ENCODE measurements at regions not wholly inside any gene's neighbourhood (a gene's known extent, or its start where the extent isn't known, plus 50 kb on each side); places are given as distances from the start of the nearest gene placed in this dataset.

GRCh38 chr2:160876029-160876428 lies 284.2 kb upstream of the TANK start:
- Histone ChIP-seq H3K27ac (ENCODE audit: low read depth in 1 of 2, low read length in 1 of 2) (no peak overlapping the region), H3K27me3 (ENCODE audit: control insufficient read depth in 2 of 2, insufficient read depth in 1 of 2, low read length in 1 of 2) (no peaks in the 10 kb centered on the region), H3K4me3 (ENCODE audit: low read length in 2 of 2) (no peak overlapping the region), H3K4me1 (ENCODE audit: control insufficient read depth in 2 of 2, insufficient read depth in 2 of 2, low read length in 2 of 2) (no peaks in the 10 kb centered on the region), H3K36me3 (ENCODE audit: control insufficient read depth in 2 of 2, insufficient read depth in 2 of 2, low read length in 1 of 2) (no peaks in the 10 kb centered on the region), H3K9me3 (ENCODE audit: control insufficient read depth in 2 of 2, insufficient read depth in 1 of 2, low read length in 1 of 2) (no peaks in the 10 kb centered on the region)
- no peak for DNase-seq (ENCODE audit: low read depth in 6 of 9, low spot score in 9 of 9)
- WGBS: 97% methylated on average over 2 of the region's 2 CpGs

DNA sequence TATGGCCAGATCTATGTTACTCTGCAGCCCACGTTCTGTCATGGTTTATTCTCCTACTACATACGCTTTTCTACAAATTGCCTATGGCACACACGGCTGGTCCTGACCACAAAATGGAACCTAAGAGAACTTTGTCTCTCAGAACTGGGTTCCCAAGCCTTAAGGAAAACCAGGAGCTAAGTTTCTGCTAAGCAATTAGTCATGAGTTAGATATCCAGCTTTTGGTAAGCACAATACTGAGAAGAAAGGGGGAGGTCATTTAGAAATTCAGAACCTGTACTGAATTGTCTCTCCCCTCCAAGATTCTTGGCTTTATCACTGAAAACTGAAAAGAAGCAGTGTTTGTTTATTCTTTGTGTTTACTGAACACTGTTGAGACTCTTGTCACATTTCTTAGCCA lies 283.5 kb upstream of the TANK start:
- H3K4me3 ChIP-seq (ENCODE audit: low read length in 2 of 2): no peak overlapping the region
- H3K27ac ChIP-seq (ENCODE audit: low read depth in 1 of 2, low read length in 1 of 2): no peak overlapping the region
- H3K36me3 ChIP-seq (ENCODE audit: control insufficient read depth in 2 of 2, insufficient read depth in 2 of 2, low read length in 1 of 2): no peaks in the 10 kb centered on the region
- DNase-seq (ENCODE audit: low read depth in 6 of 9, low spot score in 9 of 9): no peak
- WGBS: 96% methylated on average over 3 of the region's 3 CpGs
- H3K27me3 ChIP-seq (ENCODE audit: control insufficient read depth in 2 of 2, insufficient read depth in 1 of 2, low read length in 1 of 2): no peaks in the 10 kb centered on the region
- no peaks in the 10 kb centered on the region for H3K9me3 ChIP-seq (ENCODE audit: control insufficient read depth in 2 of 2, insufficient read depth in 1 of 2, low read length in 1 of 2)
- H3K4me1 ChIP-seq (ENCODE audit: control insufficient read depth in 2 of 2, insufficient read depth in 2 of 2, low read length in 2 of 2): no peaks in the 10 kb centered on the region

DNA sequence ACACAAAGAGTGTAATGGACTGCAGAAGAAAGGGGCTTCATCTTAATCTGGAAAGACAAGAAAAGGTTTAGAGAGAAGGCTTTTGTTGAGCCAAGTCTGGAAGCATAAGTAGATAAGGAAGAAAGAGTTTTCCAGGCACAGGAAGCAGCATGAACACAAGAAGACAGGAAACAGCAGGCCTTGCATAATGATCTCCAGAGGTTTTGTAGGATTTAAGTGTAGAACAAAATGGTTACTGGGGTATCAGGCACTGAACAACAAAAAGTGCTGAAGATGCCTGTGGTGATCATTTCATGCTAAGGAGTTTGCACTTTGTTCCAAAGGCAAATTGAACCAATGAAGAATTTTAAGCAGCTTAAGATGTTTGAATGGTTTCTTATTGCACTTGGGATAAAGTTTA lies 281.6 kb upstream of the TANK start:
- no peaks in the 10 kb centered on the region for H3K27me3 ChIP-seq (ENCODE audit: control insufficient read depth in 2 of 2, insufficient read depth in 1 of 2, low read length in 1 of 2)
- H3K4me1 ChIP-seq (ENCODE audit: control insufficient read depth in 2 of 2, insufficient read depth in 2 of 2, low read length in 2 of 2): no peaks in the 10 kb centered on the region
- H3K27ac ChIP-seq (ENCODE audit: low read depth in 1 of 2, low read length in 1 of 2): no peak overlapping the region
- H3K4me3 ChIP-seq (ENCODE audit: low read length in 2 of 2): no peak overlapping the region
- H3K36me3 ChIP-seq (ENCODE audit: control insufficient read depth in 2 of 2, insufficient read depth in 2 of 2, low read length in 1 of 2): no peaks in the 10 kb centered on the region
- no peak for DNase-seq (ENCODE audit: low read depth in 6 of 9, low spot score in 9 of 9)
- no peaks in the 10 kb centered on the region for H3K9me3 ChIP-seq (ENCODE audit: control insufficient read depth in 2 of 2, insufficient read depth in 1 of 2, low read length in 1 of 2)

DNA sequence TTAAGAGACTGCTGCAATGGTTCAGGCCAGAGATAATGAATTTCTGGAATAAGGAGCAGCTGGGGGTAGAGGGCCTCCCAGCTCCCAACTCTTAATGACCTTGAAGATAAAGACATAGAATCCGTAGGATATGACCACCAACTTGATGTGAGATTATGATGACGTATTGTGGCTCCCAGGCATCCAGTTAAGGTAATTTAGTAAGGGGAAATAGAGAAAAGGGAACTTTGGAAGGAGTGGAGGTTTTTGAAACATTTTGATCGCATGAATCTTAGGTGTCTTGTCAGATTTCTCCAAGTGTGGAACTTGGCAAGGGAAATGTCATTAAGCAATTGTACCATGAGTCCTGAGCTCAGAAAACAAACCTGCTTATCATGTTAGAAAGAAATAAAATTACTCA lies 277.3 kb upstream of the TANK start:
- no peak for DNase-seq (ENCODE audit: low read depth in 6 of 9, low spot score in 9 of 9)
- H3K27ac ChIP-seq (ENCODE audit: low read depth in 1 of 2, low read length in 1 of 2): no peak overlapping the region
- no peaks in the 10 kb centered on the region for H3K4me1 ChIP-seq (ENCODE audit: control insufficient read depth in 2 of 2, insufficient read depth in 2 of 2, low read length in 2 of 2)
- WGBS: 94% methylated on average over 3 of the region's 3 CpGs
- no peak overlapping the region for H3K4me3 ChIP-seq (ENCODE audit: low read length in 2 of 2)
- H3K36me3 ChIP-seq (ENCODE audit: control insufficient read depth in 2 of 2, insufficient read depth in 2 of 2, low read length in 1 of 2): no peaks in the 10 kb centered on the region
- no peaks in the 10 kb centered on the region for H3K9me3 ChIP-seq (ENCODE audit: control insufficient read depth in 2 of 2, insufficient read depth in 1 of 2, low read length in 1 of 2)
- H3K27me3 ChIP-seq (ENCODE audit: control insufficient read depth in 2 of 2, insufficient read depth in 1 of 2, low read length in 1 of 2): no peaks in the 10 kb centered on the region

DNA sequence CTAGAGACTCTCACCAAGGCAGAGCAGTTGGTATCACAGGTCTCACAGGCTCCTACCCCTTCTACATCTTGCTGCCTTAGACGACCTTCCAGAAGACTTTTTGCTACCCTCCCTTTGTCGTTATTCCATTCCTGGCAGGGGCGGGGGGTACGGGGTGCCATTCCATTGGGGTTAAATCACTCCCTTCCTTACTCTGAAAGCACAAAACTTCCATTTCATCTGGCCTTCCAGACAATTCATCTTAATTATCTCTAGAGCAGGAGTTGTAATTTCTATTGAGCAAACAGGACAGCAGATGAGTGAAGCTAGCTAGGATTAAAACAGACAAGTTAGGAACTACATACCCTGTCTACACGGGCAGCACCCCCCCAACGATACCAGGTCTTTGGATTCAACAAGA lies 276.2 kb upstream of the TANK start:
- Histone ChIP-seq H3K36me3 (ENCODE audit: control insufficient read depth in 2 of 2, insufficient read depth in 2 of 2, low read length in 1 of 2) (no peaks in the 10 kb centered on the region), H3K27ac (ENCODE audit: low read depth in 1 of 2, low read length in 1 of 2) (no peak overlapping the region), H3K9me3 (ENCODE audit: control insufficient read depth in 2 of 2, insufficient read depth in 1 of 2, low read length in 1 of 2) (no peaks in the 10 kb centered on the region), H3K4me3 (ENCODE audit: low read length in 2 of 2) (no peak overlapping the region), H3K4me1 (ENCODE audit: control insufficient read depth in 2 of 2, insufficient read depth in 2 of 2, low read length in 2 of 2) (no peaks in the 10 kb centered on the region), H3K27me3 (ENCODE audit: control insufficient read depth in 2 of 2, insufficient read depth in 1 of 2, low read length in 1 of 2) (no peaks in the 10 kb centered on the region)
- 97% methylated on average over 6 of the region's 6 CpGs for WGBS
- no peak for DNase-seq (ENCODE audit: low read depth in 6 of 9, low spot score in 9 of 9)

GRCh38 chr2:160889439-160890170 lies 270.6 kb upstream of the TANK start:
- WGBS: 99% methylated on average over 4 of the region's 4 CpGs

GRCh38 chr2:160890667-160891352 lies 269.4 kb upstream of the TANK start:
- H3K36me3 ChIP-seq (ENCODE audit: control insufficient read depth in 2 of 2, insufficient read depth in 2 of 2, low read length in 1 of 2): no peaks in the 10 kb centered on the region
- H3K4me3 ChIP-seq (ENCODE audit: low read length in 2 of 2): no peak overlapping the region
- no peaks in the 10 kb centered on the region for H3K4me1 ChIP-seq (ENCODE audit: control insufficient read depth in 2 of 2, insufficient read depth in 2 of 2, low read length in 2 of 2)
- H3K27me3 ChIP-seq (ENCODE audit: control insufficient read depth in 2 of 2, insufficient read depth in 1 of 2, low read length in 1 of 2): no peaks in the 10 kb centered on the region
- H3K9me3 ChIP-seq (ENCODE audit: control insufficient read depth in 2 of 2, insufficient read depth in 1 of 2, low read length in 1 of 2): no peaks in the 10 kb centered on the region
- no peak overlapping the region for H3K27ac ChIP-seq (ENCODE audit: low read depth in 1 of 2, low read length in 1 of 2)
- WGBS: 96% methylated on average over 3 of the region's 3 CpGs
- no peak for DNase-seq (ENCODE audit: low read depth in 6 of 9, low spot score in 9 of 9)

More at GRCh38 chr2:160889439-160890170, 270.6 kb upstream of the TANK start:
- no peak for DNase-seq (ENCODE audit: low read depth in 6 of 9, low spot score in 9 of 9)
- Histone ChIP-seq H3K36me3 (ENCODE audit: control insufficient read depth in 2 of 2, insufficient read depth in 2 of 2, low read length in 1 of 2) (no peaks in the 10 kb centered on the region), H3K27me3 (ENCODE audit: control insufficient read depth in 2 of 2, insufficient read depth in 1 of 2, low read length in 1 of 2) (no peaks in the 10 kb centered on the region), H3K4me1 (ENCODE audit: control insufficient read depth in 2 of 2, insufficient read depth in 2 of 2, low read length in 2 of 2) (no peaks in the 10 kb centered on the region), H3K9me3 (ENCODE audit: control insufficient read depth in 2 of 2, insufficient read depth in 1 of 2, low read length in 1 of 2) (no peaks in the 10 kb centered on the region), H3K27ac (ENCODE audit: low read depth in 1 of 2, low read length in 1 of 2) (peak overlapping the region in 1 of 2 donors; percentile 31), H3K4me3 (ENCODE audit: low read length in 2 of 2) (no peak overlapping the region)

- Histone ChIP-seq H3K27ac (ENCODE audit: low read depth in 1 of 2, low read length in 1 of 2) (no peak overlapping the region), H3K9me3 (ENCODE audit: control insufficient read depth in 2 of 2, insufficient read depth in 1 of 2, low read length in 1 of 2) (no peaks in the 10 kb centered on the region), H3K27me3 (ENCODE audit: control insufficient read depth in 2 of 2, insufficient read depth in 1 of 2, low read length in 1 of 2) (no peaks in the 10 kb centered on the region), H3K4me1 (ENCODE audit: control insufficient read depth in 2 of 2, insufficient read depth in 2 of 2, low read length in 2 of 2) (no peaks in the 10 kb centered on the region), H3K4me3 (ENCODE audit: low read length in 2 of 2) (no peak overlapping the region), H3K36me3 (ENCODE audit: control insufficient read depth in 2 of 2, insufficient read depth in 2 of 2, low read length in 1 of 2) (no peaks in the 10 kb centered on the region)
- DNase-seq (ENCODE audit: low read depth in 6 of 9, low spot score in 9 of 9): no peak
- 97% methylated on average over 6 of the region's 6 CpGs for WGBS
Measured at GRCh38 chr2:160891353-160891740, 268.9 kb upstream of the TANK start.

DNA sequence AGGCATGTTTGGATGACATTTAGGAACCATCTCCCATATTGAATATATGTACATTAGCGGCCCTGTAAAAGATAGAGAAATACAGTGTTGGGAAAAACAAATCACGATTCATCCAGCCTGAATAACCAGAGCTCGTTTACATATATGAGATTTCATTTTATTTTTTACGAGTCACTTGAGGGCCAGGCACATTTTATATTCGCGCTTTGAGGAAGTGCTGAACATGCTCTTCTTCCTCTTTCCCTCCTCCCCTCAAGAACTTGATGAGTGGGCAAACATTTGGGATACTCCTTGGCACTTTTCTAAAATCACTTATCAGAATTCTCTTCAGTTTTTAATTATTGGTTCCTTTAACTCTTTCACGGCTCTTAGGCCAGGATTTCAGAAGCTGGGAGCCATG lies 268.0 kb upstream of the TANK start:
- 94% methylated on average over 7 of the region's 7 CpGs for WGBS
- Histone ChIP-seq H3K36me3 (ENCODE audit: control insufficient read depth in 2 of 2, insufficient read depth in 2 of 2, low read length in 1 of 2) (no peaks in the 10 kb centered on the region), H3K4me3 (ENCODE audit: low read length in 2 of 2) (no peak overlapping the region), H3K4me1 (ENCODE audit: control insufficient read depth in 2 of 2, insufficient read depth in 2 of 2, low read length in 2 of 2) (no peaks in the 10 kb centered on the region), H3K27ac (ENCODE audit: low read depth in 1 of 2, low read length in 1 of 2) (no peak overlapping the region), H3K9me3 (ENCODE audit: control insufficient read depth in 2 of 2, insufficient read depth in 1 of 2, low read length in 1 of 2) (no peaks in the 10 kb centered on the region), H3K27me3 (ENCODE audit: control insufficient read depth in 2 of 2, insufficient read depth in 1 of 2, low read length in 1 of 2) (no peaks in the 10 kb centered on the region)
- no peak for DNase-seq (ENCODE audit: low read depth in 6 of 9, low spot score in 9 of 9)

Data from thymus (tissue), 11 donors.